KMS-11 (cell line): ENCODE measurements at regions not wholly inside any gene's neighbourhood (a gene's known extent, or its start where the extent isn't known, plus 50 kb on each side); places are given as distances from the start of the nearest gene placed in this dataset.

Experiments
- H2AFZ ChIP-seq: fragments of 200-600 bp; sonication (generic); 2 replicates; pipeline ENCODE4 v1.6.1; 2016; ENCODE audit warnings: antibody characterized with exemption, mixed run types, low read depth
- H3K27ac ChIP-seq: fragments of 200-600 bp; sonication (generic); 2 replicates; pipeline ENCODE4 v1.6.1; 2016; ENCODE audit warnings: mild to moderate bottlenecking, mixed run types
- H3K27me3 ChIP-seq: fragments of 200-600 bp; sonication (generic); 2 replicates; pipeline ENCODE4 v1.6.1; 2017; ENCODE audit warnings: mild to moderate bottlenecking, low read depth, mixed run types, moderate library complexity; ENCODE audit not compliant: insufficient read depth
- H3K36me3 ChIP-seq: fragments of 200-600 bp; sonication (generic); 2 replicates; pipeline ENCODE4 v1.6.1; 2017; ENCODE audit warnings: mild to moderate bottlenecking, mixed run types; ENCODE audit not compliant: insufficient read depth
- H3K4me1 ChIP-seq: fragments of 200-600 bp; sonication (generic); 2 replicates; pipeline ENCODE4 v1.6.1; 2016; ENCODE audit warnings: mild to moderate bottlenecking, low read depth, mixed run types; ENCODE audit not compliant: poor library complexity, severe bottlenecking
- H3K4me2 ChIP-seq: fragments of 200-600 bp; sonication (generic); 2 replicates; pipeline ENCODE4 v1.7.0; 2016; ENCODE audit warnings: mild to moderate bottlenecking, mixed run types
- H3K4me3 ChIP-seq: fragments of 200-600 bp; sonication (generic); IDR thresholded peaks from 2 replicates; pipeline ENCODE4 v1.6.1; 2017; ENCODE audit warnings: low read depth, low read length, mixed read lengths; ENCODE audit not compliant: insufficient read depth
- H3K79me2 ChIP-seq: fragments of 200-600 bp; sonication (generic); 2 replicates; pipeline ENCODE4 v1.6.1; 2016; ENCODE audit warnings: low read depth, mixed run types; ENCODE audit not compliant: insufficient read depth
- H3K9ac ChIP-seq: fragments of 200-600 bp; sonication (generic); 2 replicates; pipeline ENCODE4 v1.6.1; 2016; ENCODE audit warnings: mild to moderate bottlenecking, mixed run types
- H4K20me1 ChIP-seq: fragments of 200-600 bp; sonication (generic); 2 replicates; pipeline ENCODE4 v1.6.1; 2016; ENCODE audit warnings: mild to moderate bottlenecking, mixed run types; ENCODE audit not compliant: insufficient read depth
- CTCF ChIP-seq: fragments of 200-600 bp; sonication (generic); conservative IDR thresholded peaks from 2 replicates; pipeline ENCODE4 v1.6.1; 2017; ENCODE audit warnings: low read depth, mild to moderate bottlenecking, antibody characterized with exemption, low read length, moderate library complexity, mixed read lengths

GRCh38 chr16:7088711-7089110 is 243.9 kb upstream of the RBFOX1 start:
- Histone ChIP-seq H2AFZ (no peak overlapping the region), H3K79me2 (no peaks in the 10 kb centered on the region), H3K4me2 (no peak overlapping the region), H3K27me3 (no peaks in the 10 kb centered on the region), H3K9ac (no peak overlapping the region), H3K4me3 (no peak overlapping the region), H3K36me3 (no peaks in the 10 kb centered on the region), H3K27ac (no peak overlapping the region), H4K20me1 (no peaks in the 10 kb centered on the region), H3K4me1 (no peaks in the 10 kb centered on the region)
- TF ChIP-seq CTCF = no peak

- no peaks in the 10 kb centered on the region for H3K27me3 ChIP-seq
- no peak for TF ChIP-seq CTCF
- no peak overlapping the region for H2AFZ ChIP-seq
- no peak overlapping the region for H3K4me3 ChIP-seq
- no peaks in the 10 kb centered on the region for H4K20me1 ChIP-seq
- no peak overlapping the region for H3K9ac ChIP-seq
- no peaks in the 10 kb centered on the region for H3K79me2 ChIP-seq
- H3K4me1 ChIP-seq = no peaks in the 10 kb centered on the region
- no peaks in the 10 kb centered on the region for H3K36me3 ChIP-seq
- H3K27ac ChIP-seq = no peak overlapping the region
- no peak overlapping the region for H3K4me2 ChIP-seq
These were observed 245.6 kb upstream of the RBFOX1 start for GRCh38 chr16:7086822-7087616.

- no peaks in the 10 kb centered on the region for H3K4me1 ChIP-seq
- no peak overlapping the region for H3K4me2 ChIP-seq
- H4K20me1 ChIP-seq = no peaks in the 10 kb centered on the region
- H2AFZ ChIP-seq = no peak overlapping the region
- no peak overlapping the region for H3K9ac ChIP-seq
- no peak overlapping the region for H3K4me3 ChIP-seq
- no peaks in the 10 kb centered on the region for H3K27me3 ChIP-seq
- no peaks in the 10 kb centered on the region for H3K36me3 ChIP-seq
- no peak overlapping the region for H3K27ac ChIP-seq
- TF ChIP-seq CTCF = no peak
- H3K79me2 ChIP-seq = no peaks in the 10 kb centered on the region
These were observed 246.9 kb upstream of the RBFOX1 start for GRCh38 chr16:7085776-7086175.

GRCh38 chr16:7083096-7083495 is 249.5 kb upstream of the RBFOX1 start:
- H3K27me3 ChIP-seq = no peaks in the 10 kb centered on the region
- no peak overlapping the region for H3K4me2 ChIP-seq
- H3K4me3 ChIP-seq = no peak overlapping the region
- no peaks in the 10 kb centered on the region for H3K36me3 ChIP-seq
- H4K20me1 ChIP-seq = no peaks in the 10 kb centered on the region
- TF ChIP-seq CTCF = no peak
- no peak overlapping the region for H2AFZ ChIP-seq
- H3K9ac ChIP-seq = no peak overlapping the region
- no peaks in the 10 kb centered on the region for H3K79me2 ChIP-seq
- H3K27ac ChIP-seq = no peak overlapping the region
- H3K4me1 ChIP-seq = no peaks in the 10 kb centered on the region
